ENCODE measurements at regions not wholly inside any gene's neighbourhood (a gene's known extent, or its start where the extent isn't known, plus 50 kb on each side); places are given as distances from the start of the nearest gene placed in this dataset.

DNA sequence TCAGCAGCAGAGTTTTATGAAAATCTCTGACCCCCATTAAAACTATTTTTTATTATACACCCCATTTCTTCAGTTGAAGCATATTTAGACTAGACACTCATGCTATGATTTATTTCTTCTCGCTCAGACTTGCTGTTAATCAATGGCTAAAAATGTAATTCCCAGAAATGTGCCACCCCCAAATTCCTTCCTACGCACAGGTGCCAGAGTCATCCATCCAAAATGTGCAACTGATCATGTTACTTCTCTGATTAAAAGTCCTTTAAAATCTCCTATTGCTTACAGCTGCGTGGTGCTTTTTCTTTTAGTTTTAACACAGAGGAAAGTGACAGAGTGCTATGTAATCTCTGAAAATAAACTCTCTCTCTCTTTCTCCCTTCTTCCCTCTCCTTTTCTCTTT lies 954.4 kb downstream of the NCAM2 start:
- H3K27me3 ChIP-seq (replicated peaks): no peaks in the 10 kb centered on the region
- H3K4me3 ChIP-seq (ENCODE audit: low read depth, low read length): no peak overlapping the region
- no peaks in the 10 kb centered on the region for H3K36me3 ChIP-seq (replicated peaks)
- no peak overlapping the region for H3K27ac ChIP-seq
- TF ChIP-seq, protein P1, sequence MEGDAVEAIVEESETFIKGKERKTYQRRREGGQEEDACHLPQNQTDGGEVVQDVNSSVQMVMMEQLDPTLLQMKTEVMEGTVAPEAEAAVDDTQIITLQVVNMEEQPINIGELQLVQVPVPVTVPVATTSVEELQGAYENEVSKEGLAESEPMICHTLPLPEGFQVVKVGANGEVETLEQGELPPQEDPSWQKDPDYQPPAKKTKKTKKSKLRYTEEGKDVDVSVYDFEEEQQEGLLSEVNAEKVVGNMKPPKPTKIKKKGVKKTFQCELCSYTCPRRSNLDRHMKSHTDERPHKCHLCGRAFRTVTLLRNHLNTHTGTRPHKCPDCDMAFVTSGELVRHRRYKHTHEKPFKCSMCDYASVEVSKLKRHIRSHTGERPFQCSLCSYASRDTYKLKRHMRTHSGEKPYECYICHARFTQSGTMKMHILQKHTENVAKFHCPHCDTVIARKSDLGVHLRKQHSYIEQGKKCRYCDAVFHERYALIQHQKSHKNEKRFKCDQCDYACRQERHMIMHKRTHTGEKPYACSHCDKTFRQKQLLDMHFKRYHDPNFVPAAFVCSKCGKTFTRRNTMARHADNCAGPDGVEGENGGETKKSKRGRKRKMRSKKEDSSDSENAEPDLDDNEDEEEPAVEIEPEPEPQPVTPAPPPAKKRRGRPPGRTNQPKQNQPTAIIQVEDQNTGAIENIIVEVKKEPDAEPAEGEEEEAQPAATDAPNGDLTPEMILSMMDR (IDR thresholded peaks at IDR 0.05; ENCODE audit: low read depth, low read length, missing control alignments): no peak
- no peak for DNase-seq
- in situ Hi-C loops (cut with HindIII; ENCODE audit: low pct_ligation_motif_present, low sequenced_read_pairs): no loop called here

DNA sequence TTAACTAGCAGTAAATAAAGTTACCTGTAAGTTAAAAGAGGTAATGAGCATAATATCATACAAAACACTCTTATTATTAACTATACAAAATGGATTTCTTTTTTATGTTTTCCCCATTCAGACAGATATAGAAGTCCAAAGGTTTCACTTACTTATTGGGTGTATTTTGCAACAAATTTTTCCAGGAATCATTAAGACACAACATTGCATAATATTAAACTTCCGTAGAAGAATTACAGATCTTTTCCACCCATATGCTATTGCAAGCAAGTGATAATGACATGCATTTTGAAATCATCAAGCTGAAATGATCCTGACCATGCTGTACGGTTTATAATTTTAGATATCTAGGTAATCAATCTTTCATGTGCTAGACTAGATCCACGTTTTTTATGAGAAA lies 957.0 kb downstream of the NCAM2 start:
- Histone ChIP-seq H3K36me3 (replicated peaks) (no peaks in the 10 kb centered on the region), H3K27ac (no peak overlapping the region)

DNA sequence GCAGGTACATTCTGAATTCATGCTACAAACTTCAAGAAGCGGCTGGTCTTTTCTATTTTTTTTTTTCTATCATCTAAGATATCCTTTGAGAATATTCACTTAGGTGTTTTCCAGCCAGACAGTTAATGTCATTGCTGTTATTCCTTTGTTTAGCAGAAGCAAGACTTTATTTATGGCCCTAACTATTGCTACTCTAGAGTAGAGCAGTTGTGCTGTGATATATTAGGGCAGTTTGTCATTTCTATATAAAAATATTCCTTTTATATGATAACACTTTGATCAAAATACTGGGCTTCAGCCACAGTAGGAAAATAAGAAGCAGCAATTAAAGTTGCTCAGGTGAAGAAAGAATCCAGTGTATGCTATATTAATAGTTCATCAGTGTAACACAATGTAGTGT lies 959.3 kb downstream of the NCAM2 start:
- H3K27me3 ChIP-seq (replicated peaks): no peaks in the 10 kb centered on the region
- TF ChIP-seq, protein P1 (IDR thresholded peaks at IDR 0.05; ENCODE audit: low read depth, low read length, missing control alignments): no peak
- DNase-seq: no peak
- H3K36me3 ChIP-seq (replicated peaks): no peaks in the 10 kb centered on the region
- H3K4me3 ChIP-seq (ENCODE audit: low read depth, low read length): no peak overlapping the region
- H3K27ac ChIP-seq: no peak overlapping the region
- in situ Hi-C loops (cut with HindIII; ENCODE audit: low pct_ligation_motif_present, low sequenced_read_pairs): no loop called here

More for the DNA sequence above, 957.0 kb downstream of the NCAM2 start:
- Histone ChIP-seq H3K4me3 (ENCODE audit: low read depth, low read length) (no peak overlapping the region), H3K27me3 (replicated peaks) (no peaks in the 10 kb centered on the region)
- in situ Hi-C loops (cut with HindIII; ENCODE audit: low pct_ligation_motif_present, low sequenced_read_pairs): no loop called here
- DNase-seq: no peak
- TF ChIP-seq, protein P1 (IDR thresholded peaks at IDR 0.05; ENCODE audit: low read depth, low read length, missing control alignments): no peak

DNA sequence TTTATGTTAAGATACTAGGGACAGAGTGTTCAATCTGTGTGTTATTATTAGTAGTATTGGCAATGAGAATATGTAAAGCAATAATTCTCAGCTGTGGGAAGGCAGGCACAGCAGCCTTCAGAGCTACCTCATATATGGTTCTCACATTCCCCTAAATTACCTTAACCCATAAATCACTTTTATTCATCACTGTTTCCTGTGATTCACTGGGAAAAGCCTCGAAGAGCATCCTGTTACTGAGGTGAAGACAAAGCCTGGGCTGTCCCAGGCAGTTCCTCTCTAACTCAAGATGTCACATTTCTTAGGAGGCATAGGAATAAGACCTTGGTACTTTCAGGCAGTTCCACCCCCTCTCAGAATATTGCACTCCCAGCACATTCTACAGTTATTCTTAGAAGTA lies 965.7 kb downstream of the NCAM2 start:
- DNase-seq: no peak
- Histone ChIP-seq H3K36me3 (replicated peaks) (no peaks in the 10 kb centered on the region), H3K27me3 (replicated peaks) (no peaks in the 10 kb centered on the region), H3K4me3 (ENCODE audit: low read depth, low read length) (no peak overlapping the region), H3K27ac (no peak overlapping the region)
- in situ Hi-C loops (cut with HindIII; ENCODE audit: low pct_ligation_motif_present, low sequenced_read_pairs): no loop called here
- TF ChIP-seq, protein P1 (IDR thresholded peaks at IDR 0.05; ENCODE audit: low read depth, low read length, missing control alignments): no peak

DNA sequence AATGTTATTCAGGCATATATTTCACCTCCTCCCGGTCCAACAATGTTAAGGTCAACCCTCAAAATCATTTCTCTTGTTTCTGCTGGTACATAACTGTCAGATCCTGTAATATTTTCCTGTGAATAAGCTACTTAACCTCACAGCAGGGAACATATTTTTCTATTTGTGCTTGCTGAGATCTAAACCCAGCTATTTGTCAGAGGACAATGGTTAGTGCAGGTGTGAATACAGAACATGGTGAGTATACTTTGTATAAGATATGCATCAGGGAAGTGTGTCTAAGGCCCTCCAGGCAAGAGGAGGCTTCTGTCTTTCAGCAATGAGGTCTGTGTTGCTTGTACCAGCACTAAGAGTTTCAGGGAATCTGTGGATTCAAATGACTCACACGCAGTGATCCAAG lies 970.6 kb downstream of the NCAM2 start:
- in situ Hi-C loops (cut with HindIII; ENCODE audit: low pct_ligation_motif_present, low sequenced_read_pairs): no loop called here
- DNase-seq: no peak
- Histone ChIP-seq H3K27me3 (replicated peaks) (no peaks in the 10 kb centered on the region), H3K36me3 (replicated peaks) (no peaks in the 10 kb centered on the region), H3K4me3 (ENCODE audit: low read depth, low read length) (no peak overlapping the region), H3K27ac (no peak overlapping the region)
- TF ChIP-seq, protein P1 (IDR thresholded peaks at IDR 0.05; ENCODE audit: low read depth, low read length, missing control alignments): no peak

DNA sequence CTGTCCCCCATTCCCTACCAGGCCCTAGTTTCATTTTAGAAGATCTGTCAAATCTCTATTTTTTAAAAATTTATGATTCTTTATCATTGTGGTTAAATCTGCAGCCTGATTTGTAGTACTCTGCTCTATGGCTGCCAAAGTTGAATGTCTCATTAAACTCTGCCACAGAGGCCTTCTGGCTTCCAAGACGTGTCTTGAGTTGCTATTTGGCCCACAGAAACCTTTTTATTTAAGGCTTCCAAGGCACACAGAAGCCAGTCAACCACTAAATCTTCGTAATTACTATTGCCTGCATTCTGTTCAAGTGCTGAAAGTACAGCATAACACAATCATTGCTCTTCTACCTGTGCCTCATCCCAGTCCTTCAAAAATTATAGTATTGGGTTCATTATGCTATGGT lies 971.0 kb downstream of the NCAM2 start:
- TF ChIP-seq, protein P1 (IDR thresholded peaks at IDR 0.05; ENCODE audit: low read depth, low read length, missing control alignments): no peak
- Histone ChIP-seq H3K4me3 (ENCODE audit: low read depth, low read length) (no peak overlapping the region), H3K36me3 (replicated peaks) (no peaks in the 10 kb centered on the region), H3K27me3 (replicated peaks) (no peaks in the 10 kb centered on the region), H3K27ac (no peak overlapping the region)
- in situ Hi-C loops (cut with HindIII; ENCODE audit: low pct_ligation_motif_present, low sequenced_read_pairs): no loop called here
- no peak for DNase-seq
